Colonic mucosa (tissue), 4 donors: ENCODE measurements at regions not wholly inside any gene's neighbourhood (a gene's known extent, or its start where the extent isn't known, plus 50 kb on each side); places are given as distances from the start of the nearest gene placed in this dataset.
"Not testable (repeated sequence)": the region's sequence is repeated elsewhere in the genome, so short reads cannot be mapped to it uniquely, and the experiment has no call there.

Source experiments
- DNase-seq: peaks from one replicate; pipeline ENCODE4 v3.0.0-alpha.2; 2020
- H3K27ac ChIP-seq: fragments of 200-600 bp; one replicate; pipeline ENCODE4 v1.8.0; 2021
- H3K27me3 ChIP-seq: fragments of 200-600 bp; one replicate; pipeline ENCODE4 v1.8.0; 2021
- H3K36me3 ChIP-seq: fragments of 200-600 bp; one replicate; pipeline ENCODE4 v1.8.0; 2021
- H3K4me1 ChIP-seq: fragments of 200-600 bp; one replicate; pipeline ENCODE4 v1.8.0; 2021; ENCODE audit warnings: mild to moderate bottlenecking
- H3K4me3 ChIP-seq: fragments of 200-600 bp; one replicate; pipeline ENCODE4 v1.8.0; 2021
- H3K9ac ChIP-seq, 2 donors: one replicate each; pipeline ENCODE4 v1.7.0; 2013; ENCODE audit warnings: control low read depth in 2 of 2, low read depth in 2 of 2, low read length in 2 of 2
- H3K9me3 ChIP-seq: fragments of 200-600 bp; one replicate; pipeline ENCODE4 v1.8.0; 2021
- CTCF ChIP-seq: fragments of 200-600 bp; IDR thresholded peaks from one replicate; pipeline ENCODE4 v1.8.0; 2022; ENCODE audit warnings: antibody characterized with exemption, mild to moderate bottlenecking
- intact Hi-C: fragments of 100-400 bp; cut with DNase I; formaldehyde crosslinking; loops from one replicate; pipeline ENCODE4 v1.14.1; 2022
- donor health status: healthy.
- donor health status: DM: no; HTN: no; CAD: no.
- donor health status: DM: no; HTN: no; CAD: no.

GRCh38 chr7:25735674-25736242 lies 416.2 kb upstream of the NFE2L3 start:
- Histone ChIP-seq H3K27ac (no peak overlapping the region), H3K36me3 (no peaks in the 10 kb centered on the region), H3K4me3 (no peak overlapping the region), H3K27me3 (no peaks in the 10 kb centered on the region), H3K9ac (no peak overlapping the region), H3K4me1 (no peaks in the 10 kb centered on the region), H3K9me3 (no peaks in the 10 kb centered on the region)
- intact Hi-C loops: no loop called here
- DNase-seq: no peak
- TF ChIP-seq CTCF: no peak

GRCh38 chr7:25738528-25738927 lies 413.5 kb upstream of the NFE2L3 start:
- no peak overlapping the region for H3K27ac ChIP-seq
- no peaks in the 10 kb centered on the region for H3K4me1 ChIP-seq
- no peaks in the 10 kb centered on the region for H3K9me3 ChIP-seq
- no peaks in the 10 kb centered on the region for H3K27me3 ChIP-seq
- TF ChIP-seq CTCF: no peak
- DNase-seq: no peak
- H3K36me3 ChIP-seq: no peaks in the 10 kb centered on the region
- H3K4me3 ChIP-seq: no peak overlapping the region
- H3K9ac ChIP-seq: no peak overlapping the region
- intact Hi-C loops: no loop called here

GRCh38 chr7:25739143-25739542 lies 412.9 kb upstream of the NFE2L3 start:
- intact Hi-C loops: no loop called here
- H3K9ac ChIP-seq: no peak overlapping the region
- no peaks in the 10 kb centered on the region for H3K27me3 ChIP-seq
- no peak for DNase-seq
- H3K9me3 ChIP-seq: no peaks in the 10 kb centered on the region
- H3K36me3 ChIP-seq: no peaks in the 10 kb centered on the region
- H3K27ac ChIP-seq: no peak overlapping the region
- no peak overlapping the region for H3K4me3 ChIP-seq
- no peaks in the 10 kb centered on the region for H3K4me1 ChIP-seq
- no peak for TF ChIP-seq CTCF

- H3K9ac ChIP-seq: no peak overlapping the region
- H3K4me3 ChIP-seq: no peak overlapping the region
- H3K4me1 ChIP-seq: no peaks in the 10 kb centered on the region
- no peak overlapping the region for H3K27ac ChIP-seq
- no peaks in the 10 kb centered on the region for H3K27me3 ChIP-seq
- H3K36me3 ChIP-seq: no peaks in the 10 kb centered on the region
- no peaks in the 10 kb centered on the region for H3K9me3 ChIP-seq
- DNase-seq: no peak
- TF ChIP-seq CTCF: no peak
- intact Hi-C loops: no loop called here
Observed at GRCh38 chr7:25742316-25742715, 409.7 kb upstream of the NFE2L3 start.

- H3K9me3 ChIP-seq, H3K4me1 ChIP-seq, intact Hi-C loops, H3K36me3 ChIP-seq, H3K9ac ChIP-seq, H3K27me3 ChIP-seq, H3K27ac ChIP-seq, H3K4me3 ChIP-seq: not testable (repeated sequence)
- DNase-seq: peak; percentile 41
Observed at GRCh38 chr7:25743670-25744451, 408.1 kb upstream of the NFE2L3 start.
